C4-2B (cell line): ENCODE measurements at regions not wholly inside any gene's neighbourhood (a gene's known extent, or its start where the extent isn't known, plus 50 kb on each side); places are given as distances from the start of the nearest gene placed in this dataset.

ENCODE experiments used
- ZFX ChIP-seq: fragments of 450-650 bp; IDR thresholded peaks from 2 replicates; pipeline ENCODE4 v1.6.1; 2017
- TF ChIP-seq, protein P1 (sequence below): fragments of 450-650 bp; conservative IDR thresholded peaks from 2 replicates; pipeline ENCODE4 v1.5.1; 2017; ENCODE audit warnings: mild to moderate bottlenecking

DNA sequence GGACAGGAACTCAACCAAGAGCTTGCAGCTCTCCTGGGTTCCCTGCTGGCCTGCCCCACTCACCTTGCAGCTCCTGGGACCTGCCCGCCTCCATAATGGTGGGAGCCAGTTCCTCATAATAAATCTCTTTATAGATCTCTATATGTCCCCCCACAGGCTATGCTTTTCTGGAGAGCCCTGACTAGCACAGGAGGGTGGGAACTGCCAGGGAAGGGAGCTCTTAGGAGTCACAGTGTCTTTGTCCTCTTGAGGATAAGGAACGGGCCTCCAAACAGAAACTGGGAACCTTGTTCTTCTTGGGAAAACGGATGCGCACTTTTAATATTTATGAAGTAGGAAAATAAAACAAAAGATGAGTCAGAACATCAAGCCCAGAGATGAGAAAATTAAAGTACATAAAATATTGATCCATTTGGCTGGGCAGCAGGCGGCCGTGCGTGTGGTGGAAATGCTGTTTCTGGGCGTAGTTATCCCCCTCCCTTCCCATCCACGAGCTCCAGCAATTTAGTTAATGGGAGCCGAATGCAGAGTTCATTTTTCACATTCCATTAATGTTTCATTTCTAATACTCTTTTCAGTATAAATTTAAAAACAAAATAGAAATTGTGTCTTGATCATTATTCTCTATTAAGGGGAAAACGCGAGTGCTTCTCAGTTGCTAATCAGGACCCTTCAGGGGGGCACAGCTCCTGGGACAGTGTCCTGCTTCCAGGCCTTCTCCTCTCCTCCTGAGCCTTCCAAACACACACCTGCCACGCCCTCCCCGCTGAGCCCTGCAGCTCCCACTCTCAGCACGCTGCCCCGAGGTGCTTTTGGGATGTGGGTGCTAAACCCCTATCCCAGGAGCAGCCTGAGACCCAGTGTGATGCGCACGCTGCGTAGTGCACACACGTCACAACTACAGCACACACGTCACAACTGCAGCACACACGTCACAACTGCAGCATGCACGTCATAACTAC, 323.3 kb upstream of the AJAP1 start:
- TF ChIP-seq, protein P1, sequence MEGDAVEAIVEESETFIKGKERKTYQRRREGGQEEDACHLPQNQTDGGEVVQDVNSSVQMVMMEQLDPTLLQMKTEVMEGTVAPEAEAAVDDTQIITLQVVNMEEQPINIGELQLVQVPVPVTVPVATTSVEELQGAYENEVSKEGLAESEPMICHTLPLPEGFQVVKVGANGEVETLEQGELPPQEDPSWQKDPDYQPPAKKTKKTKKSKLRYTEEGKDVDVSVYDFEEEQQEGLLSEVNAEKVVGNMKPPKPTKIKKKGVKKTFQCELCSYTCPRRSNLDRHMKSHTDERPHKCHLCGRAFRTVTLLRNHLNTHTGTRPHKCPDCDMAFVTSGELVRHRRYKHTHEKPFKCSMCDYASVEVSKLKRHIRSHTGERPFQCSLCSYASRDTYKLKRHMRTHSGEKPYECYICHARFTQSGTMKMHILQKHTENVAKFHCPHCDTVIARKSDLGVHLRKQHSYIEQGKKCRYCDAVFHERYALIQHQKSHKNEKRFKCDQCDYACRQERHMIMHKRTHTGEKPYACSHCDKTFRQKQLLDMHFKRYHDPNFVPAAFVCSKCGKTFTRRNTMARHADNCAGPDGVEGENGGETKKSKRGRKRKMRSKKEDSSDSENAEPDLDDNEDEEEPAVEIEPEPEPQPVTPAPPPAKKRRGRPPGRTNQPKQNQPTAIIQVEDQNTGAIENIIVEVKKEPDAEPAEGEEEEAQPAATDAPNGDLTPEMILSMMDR, result no peak
- TF ChIP-seq ZFX, result no peak
